Cardiac fibroblast (primary cell): ENCODE measurements at regions not wholly inside any gene's neighbourhood (a gene's known extent, or its start where the extent isn't known, plus 50 kb on each side); places are given as distances from the start of the nearest gene placed in this dataset.

Experiments
- DNase-seq, 2 donors: peaks; one replicate each; pipeline versions ENCODE4 v3.0.0 to v3.0.0-alpha.2; 2010; ENCODE audit warnings: low read depth in 2 of 2
- H3K4me3 ChIP-seq, 2 donors: replicated peaks in 1 of 2; 1 replicate in 1 of 2; 2 replicates in 1 of 2; pipeline ENCODE4 v1.5.1; 2011; ENCODE audit warnings: low read depth in 2 of 2, low read length in 2 of 2, mild to moderate bottlenecking in 2 of 2, moderate library complexity in 1 of 2
- TF ChIP-seq, protein P1 (sequence below): IDR thresholded peaks from one replicate; pipeline ENCODE4 v1.5.1; 2011; ENCODE audit warnings: low read depth, mild to moderate bottlenecking, low read length, inconsistent platforms

DNA sequence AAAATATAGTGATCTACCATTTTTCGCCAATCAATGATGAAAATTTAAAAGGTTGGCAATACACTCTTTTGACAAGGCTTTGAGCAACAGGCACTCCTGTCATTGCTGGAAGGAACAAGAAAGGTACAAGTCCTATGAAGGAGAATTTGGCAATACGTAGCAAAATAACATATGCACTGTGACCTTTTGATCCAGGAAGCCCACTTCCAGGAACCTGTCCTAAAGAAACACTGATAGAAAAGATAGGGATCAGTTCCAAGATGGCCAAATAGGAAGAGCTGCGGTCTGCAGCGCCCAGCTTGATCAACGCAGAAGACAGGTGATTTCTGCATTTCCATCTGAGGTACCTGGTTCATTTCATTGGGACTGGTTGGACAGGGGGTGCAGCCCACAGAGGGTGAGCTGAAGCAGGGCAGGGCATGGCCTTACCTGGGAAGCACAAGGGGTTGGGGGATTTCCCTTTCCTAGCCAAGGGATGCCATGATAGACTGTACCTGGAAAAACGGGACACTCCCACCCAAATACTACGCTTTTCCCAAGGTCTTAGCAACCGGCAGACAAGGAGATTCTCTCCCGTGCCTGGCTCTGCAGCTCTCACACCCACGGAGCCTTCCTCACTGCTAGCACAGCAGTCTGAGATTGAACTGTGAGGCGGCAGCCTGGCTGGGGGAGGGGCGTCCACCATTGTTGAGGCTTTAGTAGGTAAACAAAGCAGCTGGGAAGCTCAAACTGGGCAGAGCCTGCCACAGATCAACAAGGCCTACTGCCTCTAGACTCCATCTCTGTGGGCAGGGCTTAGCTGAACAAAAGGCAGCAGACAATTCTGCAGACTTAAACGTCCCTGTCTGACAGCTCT, 69.7 kb upstream of the GALNT18 start:
- no peak overlapping the region for H3K4me3 ChIP-seq
- TF ChIP-seq, protein P1, sequence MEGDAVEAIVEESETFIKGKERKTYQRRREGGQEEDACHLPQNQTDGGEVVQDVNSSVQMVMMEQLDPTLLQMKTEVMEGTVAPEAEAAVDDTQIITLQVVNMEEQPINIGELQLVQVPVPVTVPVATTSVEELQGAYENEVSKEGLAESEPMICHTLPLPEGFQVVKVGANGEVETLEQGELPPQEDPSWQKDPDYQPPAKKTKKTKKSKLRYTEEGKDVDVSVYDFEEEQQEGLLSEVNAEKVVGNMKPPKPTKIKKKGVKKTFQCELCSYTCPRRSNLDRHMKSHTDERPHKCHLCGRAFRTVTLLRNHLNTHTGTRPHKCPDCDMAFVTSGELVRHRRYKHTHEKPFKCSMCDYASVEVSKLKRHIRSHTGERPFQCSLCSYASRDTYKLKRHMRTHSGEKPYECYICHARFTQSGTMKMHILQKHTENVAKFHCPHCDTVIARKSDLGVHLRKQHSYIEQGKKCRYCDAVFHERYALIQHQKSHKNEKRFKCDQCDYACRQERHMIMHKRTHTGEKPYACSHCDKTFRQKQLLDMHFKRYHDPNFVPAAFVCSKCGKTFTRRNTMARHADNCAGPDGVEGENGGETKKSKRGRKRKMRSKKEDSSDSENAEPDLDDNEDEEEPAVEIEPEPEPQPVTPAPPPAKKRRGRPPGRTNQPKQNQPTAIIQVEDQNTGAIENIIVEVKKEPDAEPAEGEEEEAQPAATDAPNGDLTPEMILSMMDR: no peak
- no peak for DNase-seq

DNA sequence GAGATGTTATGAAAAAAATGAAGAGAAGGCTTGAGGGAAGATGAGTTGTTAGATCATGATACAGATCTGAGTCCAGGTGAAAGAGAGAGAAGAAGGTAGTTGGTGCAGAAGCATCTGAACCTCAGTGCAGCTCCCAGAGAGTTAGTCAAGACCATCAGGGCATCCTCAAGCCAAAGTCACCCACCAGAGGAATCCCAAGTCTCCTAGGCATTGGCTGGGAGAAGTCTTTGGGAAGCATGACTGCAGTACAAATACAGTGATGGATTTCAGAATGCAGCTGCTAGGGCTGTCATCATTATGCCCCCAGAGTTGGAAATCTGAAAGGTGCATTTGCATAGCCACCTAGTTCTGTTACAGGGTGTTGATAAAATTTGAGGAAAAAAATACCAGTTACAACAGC, 59.7 kb upstream of the GALNT18 start:
- TF ChIP-seq, protein P1: no peak
- no peak overlapping the region for H3K4me3 ChIP-seq
- no peak for DNase-seq

DNA sequence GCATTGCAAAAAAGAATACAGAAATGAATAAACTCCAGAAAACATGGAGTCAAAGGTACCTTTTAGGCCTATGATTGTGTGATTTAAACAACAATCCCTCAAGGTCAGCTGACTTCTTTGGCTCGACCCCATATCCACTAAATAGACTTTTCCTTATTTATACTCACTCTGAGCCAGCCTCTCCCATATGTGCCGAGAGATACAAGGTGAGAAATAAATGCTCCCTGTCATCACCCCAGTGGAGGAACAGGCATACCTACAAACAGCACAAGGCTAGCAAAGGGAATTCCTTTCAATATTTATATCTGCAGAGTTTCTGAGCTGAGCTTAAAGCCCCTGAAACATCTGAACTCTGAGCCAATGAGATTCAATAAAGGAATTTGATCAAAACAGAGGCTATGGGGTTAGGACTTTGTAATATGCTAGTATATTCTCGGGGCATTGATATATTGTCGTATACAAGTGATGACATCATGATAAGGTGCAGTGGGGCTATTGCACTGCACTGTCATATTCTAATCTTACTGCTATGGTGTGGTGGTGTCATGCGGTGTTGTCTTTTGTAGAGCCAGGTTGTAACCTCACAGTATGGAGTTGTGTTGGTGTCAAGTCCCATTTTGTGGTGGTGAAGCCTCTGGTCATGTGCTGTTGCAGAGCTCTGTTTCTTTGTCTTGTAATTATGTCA, 56.0 kb upstream of the GALNT18 start:
- no peak overlapping the region for H3K4me3 ChIP-seq
- DNase-seq: no peak
- TF ChIP-seq, protein P1: no peak

DNA sequence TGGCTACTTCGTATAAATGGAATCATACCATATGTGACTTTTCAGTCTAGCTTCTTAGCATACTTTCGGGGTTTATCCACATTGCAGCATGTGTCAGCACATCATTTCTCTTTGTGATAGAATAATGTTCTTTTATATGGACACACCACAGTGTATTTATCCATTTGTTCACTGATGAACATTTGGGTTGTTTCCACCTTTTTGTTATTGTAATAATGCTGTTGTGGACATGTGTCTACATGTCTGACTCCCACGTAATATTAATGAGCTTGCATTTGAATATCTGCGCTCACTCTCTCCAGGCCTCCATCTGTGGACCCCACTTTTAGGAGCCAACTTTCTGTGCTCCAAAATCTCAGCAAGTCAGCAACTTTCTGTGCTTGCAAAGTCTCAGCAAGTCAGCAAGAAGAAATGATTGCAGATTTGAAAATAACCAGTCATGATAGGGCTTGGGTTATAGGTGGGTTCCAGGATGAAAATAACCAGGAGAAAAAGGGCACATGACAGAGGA, 53.9 kb upstream of the GALNT18 start:
- no peak for DNase-seq
- TF ChIP-seq, protein P1: no peak

DNA sequence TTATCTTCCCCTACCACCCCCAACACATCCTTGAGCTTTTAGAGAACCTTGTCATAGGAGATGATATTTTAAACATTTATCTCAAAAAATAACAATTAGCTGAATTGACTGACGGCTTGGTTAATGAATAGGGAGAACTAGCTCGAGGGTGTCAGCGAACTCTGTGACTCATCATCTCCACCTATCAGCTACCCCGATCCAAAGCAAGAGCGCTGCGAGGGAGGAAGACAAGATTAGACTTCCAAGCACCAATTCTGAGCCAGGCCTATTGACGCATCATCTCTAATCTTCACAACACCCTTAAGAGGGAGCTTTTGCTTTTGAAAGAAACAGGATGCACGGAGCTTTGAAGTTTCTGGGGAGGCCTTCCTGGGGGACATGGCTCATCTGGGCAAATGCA, 51.0 kb upstream of the GALNT18 start:
- no peak overlapping the region for H3K4me3 ChIP-seq

More for the DNA sequence above, 53.9 kb upstream of the GALNT18 start:
- H3K4me3 ChIP-seq: no peak overlapping the region

DNA sequence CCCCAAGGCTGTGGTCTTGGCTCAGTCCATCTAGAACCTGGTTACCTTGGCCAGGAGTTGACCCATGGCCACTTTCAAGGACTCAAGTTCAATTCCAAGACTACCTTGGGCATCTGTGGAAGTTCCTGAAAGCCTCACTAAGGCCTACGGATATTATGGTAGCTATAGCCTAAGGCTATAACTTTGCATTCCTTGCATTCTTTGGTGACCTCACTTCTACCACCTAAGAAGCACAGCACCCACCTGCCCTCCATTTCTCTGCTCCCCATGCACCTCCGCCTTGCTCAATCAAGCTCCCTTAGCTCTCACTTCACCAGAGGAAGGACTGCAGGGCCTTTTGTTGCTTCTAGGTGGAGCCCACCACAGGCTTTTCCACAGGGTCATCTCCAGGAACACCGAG, 50.3 kb upstream of the GALNT18 start:
- TF ChIP-seq, protein P1: no peak

More for the DNA sequence above, 51.0 kb upstream of the GALNT18 start:
- TF ChIP-seq, protein P1: no peak
- no peak for DNase-seq

More for the DNA sequence above, 50.3 kb upstream of the GALNT18 start:
- DNase-seq: no peak
- H3K4me3 ChIP-seq: no peak overlapping the region
